HG02759 (cell line): ENCODE measurements at regions not wholly inside any gene's neighbourhood (a gene's known extent, or its start where the extent isn't known, plus 50 kb on each side); places are given as distances from the start of the nearest gene placed in this dataset.

ENCODE experiments used
- ATAC-seq: cut with Tn5 transposase; IDR thresholded peaks from one replicate; pipeline ENCODE4 v1.9.1; 2021; ENCODE audit warnings: mild to moderate bottlenecking, moderate library complexity; ENCODE audit not compliant: unreplicated experiment

DNA sequence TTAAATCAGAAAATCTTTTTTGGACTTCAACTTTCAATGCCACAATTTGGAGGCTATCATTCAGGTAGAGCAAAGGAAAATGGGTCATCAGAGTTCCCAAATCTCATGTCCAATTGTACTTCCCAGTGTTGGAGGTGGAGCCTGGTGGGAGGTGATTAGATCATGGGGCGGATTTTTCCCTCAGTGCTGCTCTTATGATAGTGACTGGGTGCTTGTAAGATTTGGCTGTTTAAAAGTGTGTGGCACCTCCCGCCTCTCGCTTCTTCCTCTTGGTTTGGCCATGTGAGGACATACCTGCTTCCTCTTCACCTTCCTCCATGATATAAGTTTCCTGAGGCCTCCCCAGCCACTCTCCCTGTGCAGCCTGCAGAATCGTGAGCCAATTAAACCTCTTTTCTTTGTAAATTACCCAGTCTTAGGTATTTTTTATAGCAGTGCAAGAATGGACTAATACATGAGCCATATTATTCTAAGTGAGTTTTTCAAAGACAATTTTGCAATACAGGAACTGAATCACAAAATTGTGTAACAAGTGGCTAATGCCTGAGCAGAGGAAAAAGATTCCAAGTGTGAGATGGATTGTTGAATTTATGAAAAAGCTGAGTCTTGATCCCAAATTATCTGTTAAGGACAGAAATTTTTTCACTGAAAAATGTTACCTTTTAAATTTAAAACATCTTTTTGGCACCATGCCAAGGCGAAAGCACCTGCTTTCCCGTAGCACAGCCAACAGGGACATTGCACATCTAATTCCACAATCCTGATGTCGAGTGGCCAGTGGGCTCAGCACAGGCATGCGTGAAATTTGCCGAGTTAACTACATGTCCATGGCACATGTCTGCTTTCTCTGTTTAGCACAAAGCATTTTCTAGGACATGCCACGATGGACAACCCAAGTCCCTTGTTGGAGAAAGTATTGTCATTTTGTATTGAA is 150.9 kb downstream of the COL6A3 start:
- ATAC-seq, result no peak

DNA sequence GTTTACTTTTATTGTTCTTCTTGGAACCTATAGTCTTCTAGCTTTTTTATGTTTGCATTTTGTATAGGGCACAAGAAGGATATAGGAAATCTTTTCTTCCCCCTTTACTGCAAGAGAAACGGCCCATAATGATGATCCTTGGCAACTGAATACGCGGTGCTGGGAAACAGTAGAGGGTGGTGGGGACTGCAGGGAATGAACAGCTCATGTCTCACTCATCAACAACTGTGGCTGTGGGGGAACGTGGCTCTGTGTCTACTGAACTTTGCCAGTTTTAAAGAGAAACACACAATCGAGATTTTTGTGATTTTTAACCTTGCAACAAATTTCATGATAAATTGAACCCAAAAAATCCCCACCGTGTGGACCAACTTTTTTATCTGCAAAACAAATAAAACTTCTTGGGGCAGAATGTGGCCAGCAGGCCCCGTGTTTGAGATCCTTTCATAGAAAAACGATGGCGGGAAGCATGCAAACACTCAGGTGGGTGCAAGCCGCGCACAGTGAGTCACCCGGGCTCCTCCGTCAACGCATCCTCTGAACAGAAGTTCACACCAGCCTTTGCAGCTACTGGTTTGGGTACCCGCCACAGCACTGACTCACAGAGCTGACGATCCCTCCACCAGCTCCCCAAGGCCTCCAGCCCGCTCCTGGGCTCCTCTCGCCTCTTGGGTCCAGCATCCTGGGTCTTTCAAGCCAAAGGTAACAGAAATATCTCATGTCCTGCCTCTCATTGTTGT is 149.3 kb downstream of the COL6A3 start:
- ATAC-seq, result no peak

DNA sequence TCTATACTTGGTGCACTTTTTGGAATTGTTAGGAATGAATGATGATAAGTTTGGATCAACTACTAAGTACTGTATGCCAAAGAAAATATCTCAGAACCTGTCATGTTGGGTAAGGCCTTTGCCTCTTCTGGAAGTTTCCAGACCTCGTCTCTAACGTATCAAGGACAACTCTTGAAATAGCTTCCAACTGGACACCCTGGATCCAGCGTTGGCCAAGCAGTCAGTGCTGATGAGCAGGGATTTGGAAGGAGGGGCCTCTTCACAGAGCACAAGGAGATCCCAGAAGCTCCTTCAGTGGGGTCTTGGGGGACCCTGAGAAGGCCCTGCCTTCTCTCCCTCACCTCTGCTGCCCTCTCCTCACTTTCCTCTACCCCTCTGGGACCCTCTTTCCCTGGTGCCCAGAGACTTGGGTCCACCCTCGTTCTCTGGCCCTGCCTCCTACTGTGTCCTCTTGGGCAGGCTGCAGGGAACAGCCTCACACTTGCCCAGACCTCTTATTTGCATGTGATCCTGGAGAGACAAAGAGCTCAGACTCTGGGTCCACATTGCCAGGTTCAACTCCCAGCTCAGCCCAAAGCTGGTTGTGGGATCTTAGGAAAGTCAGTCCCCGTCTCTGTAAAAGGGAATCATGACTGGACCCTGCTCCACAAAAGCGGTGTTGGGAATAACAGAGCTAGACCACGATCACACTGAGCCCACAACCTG is 145.8 kb downstream of the COL6A3 start:
- ATAC-seq, result no peak

DNA sequence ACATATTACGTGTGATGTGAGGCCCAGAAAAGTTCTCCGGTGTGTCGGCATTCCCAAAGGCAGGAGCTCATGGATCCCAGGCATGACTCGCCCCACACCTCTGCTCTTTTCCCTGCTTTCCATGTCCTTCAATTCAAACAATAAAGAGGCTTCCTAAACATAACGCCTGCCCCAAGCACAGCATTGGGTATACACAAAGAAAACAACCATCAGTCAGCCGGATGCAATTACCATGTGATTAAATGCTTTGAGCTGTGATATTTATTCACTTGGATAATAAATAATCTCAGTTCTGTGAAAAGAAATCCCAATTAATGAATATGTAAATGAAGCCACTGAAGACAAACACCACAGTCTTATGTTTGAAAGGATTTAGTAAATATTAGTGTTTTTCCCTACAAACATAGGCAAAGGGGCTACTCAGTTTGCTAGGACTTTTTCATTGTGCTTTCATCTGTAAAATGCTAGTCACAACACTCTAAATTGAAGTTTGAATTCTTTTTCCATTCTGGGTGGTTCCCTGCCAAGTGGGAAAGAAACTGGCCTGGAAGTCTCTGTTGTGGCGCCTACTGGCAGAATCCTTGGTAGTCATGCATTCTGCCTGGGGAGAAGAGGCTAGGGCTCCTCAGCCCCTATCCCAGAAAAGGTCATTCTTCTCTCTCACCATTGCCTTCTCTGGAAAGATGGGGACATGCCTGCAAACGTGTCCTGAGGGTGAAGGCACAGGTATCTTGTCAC is 144.7 kb downstream of the COL6A3 start:
- ATAC-seq, result no peak

DNA sequence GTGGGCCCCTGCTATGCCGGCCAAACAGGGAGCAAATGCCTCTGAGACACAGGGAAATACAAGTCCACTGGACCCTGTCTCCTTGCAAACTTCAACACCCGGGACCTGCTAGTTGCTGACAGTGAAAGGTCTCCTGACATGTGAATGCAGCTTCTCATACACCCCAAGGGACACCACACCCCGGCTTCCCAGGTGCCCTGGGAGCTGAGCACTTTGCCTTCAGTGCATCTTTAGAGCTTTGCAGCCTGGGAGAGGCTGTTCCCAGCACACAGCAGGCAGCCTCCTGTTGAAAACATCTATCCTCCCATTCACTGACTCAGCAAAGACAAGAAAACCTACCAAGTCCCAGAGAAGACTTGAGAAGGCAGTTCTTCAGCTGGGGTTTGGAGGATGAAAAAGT is 143.4 kb downstream of the COL6A3 start:
- ATAC-seq, result no peak

DNA sequence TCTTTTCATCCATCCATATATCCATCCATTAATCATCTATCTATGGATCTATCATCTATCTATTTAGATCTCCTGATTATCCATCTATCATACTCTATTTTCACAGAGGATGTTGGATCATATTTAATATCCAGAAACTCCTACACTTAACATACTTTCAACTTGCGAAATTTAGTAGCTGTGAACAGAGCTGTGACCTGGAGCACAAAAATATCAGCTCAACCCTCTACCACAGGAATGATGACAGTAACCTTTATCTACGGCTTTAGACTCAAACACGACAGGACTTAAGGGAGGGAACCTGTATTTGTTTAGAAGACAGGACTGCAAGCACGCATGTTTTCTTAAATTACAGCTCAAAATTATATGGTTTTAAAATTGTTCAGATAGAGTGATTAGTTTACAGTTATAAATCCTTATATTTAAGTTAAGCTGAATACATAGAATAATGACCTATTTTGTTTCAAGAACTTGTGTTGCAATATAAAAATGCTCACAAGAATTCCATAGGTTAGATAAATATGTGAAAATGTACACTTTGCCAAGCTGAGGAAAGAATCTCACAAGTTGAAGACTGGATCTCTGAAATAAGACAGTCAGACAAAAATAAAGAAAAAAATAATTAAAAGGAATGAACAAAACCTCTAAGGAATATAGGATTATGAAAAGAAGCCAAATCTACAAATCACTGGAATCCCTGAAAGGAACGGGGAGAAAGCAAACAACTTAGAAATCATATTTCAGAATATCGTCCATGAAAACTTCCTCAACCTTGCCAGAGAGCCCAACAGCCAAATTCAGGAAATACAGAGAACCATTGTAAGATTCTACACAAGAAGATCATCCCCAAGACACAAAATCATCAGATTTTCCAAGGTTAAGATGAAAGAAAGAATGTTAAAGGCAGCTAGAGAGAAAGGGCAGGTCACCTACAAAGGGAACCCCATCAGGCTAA is 142.0 kb downstream of the COL6A3 start:
- ATAC-seq, result no peak
